ENCODE measurements at regions not wholly inside any gene's neighbourhood (a gene's known extent, or its start where the extent isn't known, plus 50 kb on each side); places are given as distances from the start of the nearest gene placed in this dataset.

- no peak for DNase-seq (ENCODE audit: low spot score)
These were observed 636.2 kb upstream of the SEMA6A start for GRCh38 chr5:117210796-117211195.

GRCh38 chr5:117209479-117209878 is 634.9 kb upstream of the SEMA6A start:
- DNase-seq (ENCODE audit: low spot score) = no peak

DNA sequence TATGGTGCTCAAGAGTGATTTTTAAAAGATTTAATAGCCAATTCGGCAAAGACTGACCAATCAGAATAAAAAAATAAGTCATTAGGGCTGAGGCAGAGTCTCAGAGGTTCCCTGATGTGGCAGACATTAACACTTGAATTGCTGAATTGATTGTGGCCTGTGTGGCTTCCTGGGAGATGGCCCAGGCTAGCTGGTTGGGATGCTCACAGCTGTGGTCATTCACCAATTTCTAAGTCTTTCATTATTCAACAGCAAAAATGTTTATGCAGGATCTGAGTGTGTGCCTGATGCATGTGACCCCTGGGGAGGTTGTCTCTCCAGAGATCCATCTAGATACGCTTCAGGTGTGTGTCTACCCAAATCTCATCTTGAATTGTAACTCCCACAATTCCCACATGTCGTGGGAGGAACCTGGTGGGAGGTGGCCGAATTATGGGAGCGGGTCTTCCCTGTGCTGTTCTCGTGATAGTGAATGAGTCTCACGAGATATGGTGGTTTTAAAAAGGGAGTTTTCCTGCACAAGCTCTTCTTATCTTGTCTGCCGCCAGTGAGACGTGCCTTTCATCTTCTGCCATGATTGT is 632.6 kb upstream of the SEMA6A start:
- DNase-seq (ENCODE audit: low spot score) = no peak

- DNase-seq (ENCODE audit: low spot score) = no peak
These were observed 631.3 kb upstream of the SEMA6A start for GRCh38 chr5:117205894-117206293.

DNA sequence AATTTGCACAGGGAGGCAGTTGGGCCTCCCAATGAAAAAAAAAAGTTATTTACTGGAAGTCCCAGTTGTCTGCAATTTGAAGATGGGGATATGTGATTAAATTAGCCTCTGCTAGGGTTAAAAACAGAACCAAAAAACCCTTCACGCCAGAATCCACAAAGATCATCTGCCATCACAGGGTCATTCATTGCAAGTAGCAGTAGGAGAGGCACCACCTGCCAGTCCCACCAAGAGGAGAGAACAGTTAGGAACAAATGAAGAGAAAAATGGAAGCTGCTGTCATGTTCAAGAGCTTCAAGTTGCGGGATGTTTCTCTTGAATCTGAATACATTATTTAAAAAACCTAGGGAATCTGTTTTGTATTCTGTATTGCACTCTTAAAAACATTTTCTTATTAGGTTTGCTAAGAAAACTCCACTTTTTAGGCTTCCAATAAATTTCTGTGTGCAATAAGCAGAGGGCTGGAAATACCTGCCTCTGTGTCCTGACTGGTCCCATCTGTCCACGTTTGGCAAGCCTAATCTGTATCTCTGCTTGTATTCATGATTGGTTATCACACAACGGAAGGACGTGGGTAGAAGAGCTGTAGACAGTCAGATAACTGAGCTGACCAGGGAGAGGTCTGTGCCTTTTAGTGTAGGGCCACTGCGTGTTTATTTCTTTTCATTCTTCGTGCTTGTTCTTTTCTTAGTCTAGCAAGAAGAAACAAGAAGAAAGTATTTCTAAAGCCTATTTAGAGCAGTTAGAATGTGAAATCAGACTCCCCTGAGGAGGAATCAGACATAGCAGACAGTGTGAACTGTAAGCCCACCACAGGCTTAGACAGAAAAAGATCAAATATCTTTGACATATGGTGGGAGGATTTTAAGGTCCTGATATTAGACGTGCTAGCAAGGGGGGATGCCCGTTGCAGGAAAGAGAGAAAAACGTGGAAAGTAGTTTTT is 630.6 kb upstream of the SEMA6A start:
- no peak for DNase-seq (ENCODE audit: low spot score)

DNA sequence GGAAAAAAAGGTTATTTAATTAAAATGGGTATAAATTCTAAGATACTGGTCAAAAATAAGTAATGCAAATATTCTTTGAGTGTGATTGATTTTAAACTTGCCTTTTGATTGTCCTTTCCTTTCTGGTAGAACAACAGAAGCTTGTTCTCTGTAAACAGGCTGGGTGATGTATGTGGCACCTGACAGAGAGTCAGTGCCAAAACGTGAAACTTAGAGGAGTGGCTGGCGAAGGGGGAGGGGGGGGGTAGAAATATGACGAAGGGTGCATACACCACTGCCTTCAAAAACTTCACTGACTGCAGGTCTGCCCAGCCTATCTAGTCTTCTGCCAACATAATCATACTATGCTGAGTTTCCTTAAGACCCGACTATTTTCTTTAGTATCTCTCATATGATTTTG is 629.8 kb upstream of the SEMA6A start:
- DNase-seq (ENCODE audit: low spot score) = no peak

- no peak for DNase-seq (ENCODE audit: low spot score)
These were observed 629.0 kb upstream of the SEMA6A start for GRCh38 chr5:117203584-117203983.

DNA sequence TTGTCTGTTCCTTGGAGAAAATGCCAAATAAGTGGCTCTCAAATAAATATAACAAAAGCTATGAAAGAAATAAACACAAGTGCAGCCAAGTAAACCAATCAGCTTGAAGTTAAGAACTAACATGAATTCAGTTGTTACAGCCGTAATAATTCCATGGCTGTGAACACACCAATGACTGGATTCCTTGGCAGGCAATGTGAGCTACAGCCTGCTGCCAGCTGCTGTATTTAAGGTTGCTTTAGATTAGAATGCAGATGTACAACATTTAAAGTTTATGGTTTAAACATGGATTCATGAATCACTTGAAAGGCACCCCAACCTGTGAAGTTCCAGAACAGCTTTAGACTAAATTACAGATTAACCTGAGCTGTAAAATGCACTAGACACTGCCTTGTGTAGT is 626.4 kb upstream of the SEMA6A start:
- DNase-seq (ENCODE audit: low spot score) = no peak

- no peak for DNase-seq (ENCODE audit: low spot score)
These were observed 620.5 kb upstream of the SEMA6A start for GRCh38 chr5:117195076-117195475.

- no peak for DNase-seq (ENCODE audit: low spot score)
These were observed 616.6 kb upstream of the SEMA6A start for GRCh38 chr5:117191251-117191650.

GRCh38 chr5:117189784-117190183 is 615.2 kb upstream of the SEMA6A start:
- DNase-seq (ENCODE audit: low spot score) = no peak

DNA sequence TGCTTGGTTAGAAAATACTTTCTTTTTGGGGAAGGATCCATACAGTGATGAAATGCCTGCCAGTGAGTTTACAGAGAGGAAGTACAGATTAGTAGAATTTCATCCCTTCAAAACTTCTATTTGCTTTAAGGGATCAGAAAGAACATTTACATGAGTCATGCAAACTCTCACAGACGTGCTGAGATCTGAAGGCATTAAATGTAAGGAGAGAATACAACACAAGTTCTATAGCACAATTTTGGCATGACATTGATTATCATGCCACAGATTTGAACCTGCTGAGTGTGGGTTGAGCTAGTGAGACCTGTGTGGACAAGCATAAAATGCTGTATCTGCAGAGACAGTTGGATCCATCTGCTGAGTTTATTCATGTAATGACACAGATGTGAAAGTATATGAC is 613.6 kb upstream of the SEMA6A start:
- DNase-seq (ENCODE audit: low spot score) = no peak

GRCh38 chr5:117186751-117187150 is 612.1 kb upstream of the SEMA6A start:
- no peak for DNase-seq (ENCODE audit: low spot score)

DNA sequence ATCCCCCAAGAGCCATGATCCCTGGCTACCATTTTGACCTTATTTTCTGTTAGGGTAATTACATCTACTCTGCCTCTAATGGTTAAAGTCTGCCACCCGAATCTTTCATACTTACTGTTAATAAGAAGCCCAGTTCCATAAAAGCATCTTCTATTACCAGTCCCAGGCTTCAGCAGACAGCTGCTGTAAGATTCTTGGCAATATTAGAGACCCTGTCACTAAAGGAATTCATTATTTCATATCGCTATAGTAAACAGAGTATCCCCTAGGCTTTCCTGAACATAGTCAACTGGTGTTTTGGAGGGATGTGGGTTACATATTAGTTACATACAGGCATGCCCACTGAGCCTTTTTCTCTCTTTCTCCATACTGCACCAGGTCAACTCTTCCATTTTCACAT is 608.7 kb upstream of the SEMA6A start:
- DNase-seq (ENCODE audit: low spot score) = no peak

DNA sequence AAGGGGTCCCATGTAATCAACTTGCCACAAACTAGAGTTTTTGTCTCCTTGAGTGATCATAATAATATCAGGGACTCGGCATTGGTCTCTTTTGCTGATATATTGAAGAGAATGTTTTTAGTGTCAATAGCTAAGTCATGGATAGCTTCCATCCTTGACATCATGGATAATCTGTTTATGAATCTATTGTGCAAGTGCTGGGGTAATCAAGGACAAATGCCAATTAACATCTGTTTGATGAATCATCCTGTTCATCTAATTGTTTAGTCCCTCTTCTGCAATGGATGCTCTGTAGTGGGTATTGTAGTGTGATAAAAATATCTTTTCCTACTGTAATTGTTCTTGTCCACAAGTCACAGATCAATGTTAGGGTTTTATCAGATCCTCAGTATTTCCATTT is 607.5 kb upstream of the SEMA6A start:
- DNase-seq (ENCODE audit: low spot score) = no peak

DNA sequence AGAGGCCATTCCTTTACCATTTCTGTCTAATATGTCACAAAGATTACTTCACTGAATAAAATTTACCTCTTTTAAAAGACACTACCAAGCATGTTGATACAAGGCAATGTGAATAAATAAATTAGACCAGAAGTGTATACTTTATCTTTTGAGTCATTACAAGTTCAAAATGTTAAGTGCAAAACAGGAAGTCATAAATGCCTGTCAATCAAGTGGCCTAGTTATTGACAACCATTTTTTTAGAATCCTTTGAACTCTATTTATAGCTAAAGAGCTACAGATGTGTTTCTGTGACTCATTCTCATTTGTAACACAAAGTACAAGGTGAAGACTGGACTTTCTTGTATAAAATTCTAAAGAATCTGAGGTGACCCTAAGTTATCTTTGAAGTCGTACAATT is 602.7 kb upstream of the SEMA6A start:
- peak; percentile 1 for DNase-seq (ENCODE audit: low spot score)

GRCh38 chr5:117165068-117165467 is 590.4 kb upstream of the SEMA6A start:
- DNase-seq (ENCODE audit: low spot score) = no peak

GRCh38 chr5:117161718-117162335 is 587.2 kb upstream of the SEMA6A start:
- no peak for DNase-seq (ENCODE audit: low spot score)

GRCh38 chr5:117160391-117160790 is 585.8 kb upstream of the SEMA6A start:
- DNase-seq (ENCODE audit: low spot score) = no peak

- no peak for DNase-seq (ENCODE audit: low spot score)
These were observed 574.7 kb upstream of the SEMA6A start for GRCh38 chr5:117149312-117149711.

DNA sequence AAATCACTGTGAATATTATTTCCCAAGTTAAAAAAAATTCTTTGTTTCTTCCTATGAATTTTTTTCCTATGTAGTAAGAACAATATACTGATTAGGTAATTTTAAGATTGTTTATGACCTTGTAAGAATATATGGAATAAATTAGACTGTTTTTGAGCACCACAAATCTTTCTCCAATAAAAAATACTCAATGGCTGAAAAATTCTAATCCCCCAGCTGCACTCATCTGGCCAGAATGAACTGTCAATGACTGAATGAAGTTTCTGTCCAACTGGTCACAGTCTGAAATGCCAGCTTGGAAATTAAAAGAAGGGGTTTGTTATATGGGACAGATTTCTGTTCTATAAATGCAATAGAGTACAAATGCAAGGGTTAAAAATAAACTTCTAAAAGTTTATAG is 569.5 kb upstream of the SEMA6A start:
- no peak for DNase-seq (ENCODE audit: low spot score)

- DNase-seq (ENCODE audit: low spot score) = no peak
These were observed 568.8 kb upstream of the SEMA6A start for GRCh38 chr5:117143406-117143805.

GRCh38 chr5:117138523-117138922 is 563.9 kb upstream of the SEMA6A start:
- DNase-seq (ENCODE audit: low spot score) = no peak
